HepG2 (cell line): ENCODE measurements at regions not wholly inside any gene's neighbourhood (a gene's known extent, or its start where the extent isn't known, plus 50 kb on each side); places are given as distances from the start of the nearest gene placed in this dataset.

Experiments
- ATAC-seq: fragments of 200-7000 bp; cut with Tn5 transposase; 3 replicates; pipeline ENCODE4 v1.9.1; 2020; ENCODE audit warnings: mild to moderate bottlenecking, moderate library complexity
- BruUV-seq: library from RNA; stranded (reverse); fragments of 400-500 nt; replicated peaks from 2 replicates; lab custom pipeline; 2021; lab: Mats Ljungman, UMichigan
- CTCF ChIA-PET: fragments of 300-600 bp; formaldehyde crosslinking; extraction: SDS; loops from one replicate; lab custom pipeline; 2021; ENCODE audit warnings: low total read pairs, inconsistent platforms, low intra/inter-chr PET ratio; lab: Yijun Ruan, JAX
- POLR2A ChIA-PET: fragments of 350-600 bp; sonication (Branson Sonifier 250); formaldehyde crosslinking; loops from one replicate; lab custom pipeline; 2020; ENCODE audit warnings: antibody characterized with exemption, inconsistent platforms; lab: Yijun Ruan, JAX
- DNase-seq: peaks from one replicate; pipeline ENCODE4 v3.0.0-alpha.2; 2015; ENCODE audit warnings: low spot score
- FAIRE-seq: peaks from 3 replicates; lab custom pipeline; 2011; peaks lifted over from hg19 to GRCh38; lab: Jason Lieb, UNC
- H2AFZ ChIP-seq: one replicate; pipeline ENCODE4 v1.6.1; 2011; ENCODE audit warnings: low read length, inconsistent platforms
- H3K27ac ChIP-seq: fragments of 300-600 bp; 3 replicates; pipeline ENCODE4 v1.8.0; 2011; ENCODE audit warnings: mixed run types, mild to moderate bottlenecking, mixed read lengths, low read length, inconsistent platforms; ENCODE audit not compliant: insufficient read depth; ENCODE audit errors: extremely low read length
- H3K27me3 ChIP-seq, 2 experiments: fragments of 200-600 bp in 1 of 2; 2 replicates in 1 of 2; 3 replicates in 1 of 2; pipeline versions ENCODE4 v1.6.0 to v1.8.0; 2011; ENCODE audit warnings: low read length in 2 of 2, mild to moderate bottlenecking in 2 of 2, moderate library complexity in 2 of 2, inconsistent platforms in 1 of 2; ENCODE audit not compliant: insufficient read depth in 2 of 2, control insufficient read depth in 1 of 2
- H3K36me3 ChIP-seq, 2 experiments: fragments of 200-600 bp in 1 of 2; replicated peaks in 1 of 2; 2 replicates in 1 of 2; 3 replicates in 1 of 2; pipeline versions ENCODE4 v1.5.1 to v1.8.0; 2011; ENCODE audit warnings: low read length in 2 of 2, inconsistent platforms in 1 of 2; ENCODE audit not compliant: insufficient read depth in 2 of 2, control insufficient read depth in 1 of 2
- H3K4me1 ChIP-seq: 2 replicates; pipeline ENCODE4 v1.5.1; 2012; ENCODE audit warnings: low read length, inconsistent platforms; ENCODE audit not compliant: insufficient read depth
- H3K4me2 ChIP-seq: 2 replicates; pipeline ENCODE4 v1.6.0; 2011; ENCODE audit warnings: low read depth, low read length, inconsistent platforms
- H3K4me3 ChIP-seq, 3 experiments: fragments of 200-600 bp in 1 of 3; sonication (generic), shearing (Covaris generic) in 1 of 3; replicated peaks in 1 of 3; 2 replicates each; pipeline ENCODE4 v1.5.1; 2011 to 2016; ENCODE audit warnings: low read length in 3 of 3, inconsistent platforms in 2 of 3, low read depth in 2 of 3, mild to moderate bottlenecking in 2 of 3, control low read depth in 1 of 3, mixed read lengths in 1 of 3; ENCODE audit not compliant: insufficient read depth in 1 of 3
- H3K79me2 ChIP-seq: one replicate; pipeline ENCODE4 v1.6.1; 2011; ENCODE audit warnings: low read length, inconsistent platforms; ENCODE audit not compliant: insufficient read depth
- H3K9ac ChIP-seq: 2 replicates; pipeline ENCODE4 v1.6.0; 2011; ENCODE audit warnings: mild to moderate bottlenecking, low read depth, low read length, inconsistent platforms; ENCODE audit not compliant: insufficient read depth
- H3K9me3 ChIP-seq: 2 replicates; pipeline ENCODE4 v1.5.1; 2012; ENCODE audit warnings: mild to moderate bottlenecking, low read length
- H4K20me1 ChIP-seq: 2 replicates; pipeline ENCODE4 v1.6.0; 2011; ENCODE audit warnings: inconsistent platforms, mild to moderate bottlenecking, low read length, moderate library complexity; ENCODE audit not compliant: insufficient read depth
- DPF2 ChIP-seq: sonication (generic); formaldehyde crosslinking; IDR thresholded peaks from 2 replicates; pipeline ENCODE4 v1.4.0; 2020; ENCODE audit warnings: mild to moderate bottlenecking, low read depth, missing genetic modification reagents, borderline replicate concordance
- GATAD1 ChIP-seq: IDR thresholded peaks from 2 replicates; pipeline ENCODE4 v1.6.1; 2016; ENCODE audit warnings: missing genetic modification reagents, missing compliant biosample characterization
- GMEB2 ChIP-seq: IDR thresholded peaks from 2 replicates; pipeline ENCODE4 v1.6.1; 2016; ENCODE audit warnings: missing biosample characterization, missing genetic modification reagents, low read depth
- KLF11 ChIP-seq: IDR thresholded peaks from 2 replicates; pipeline ENCODE4 v1.6.1; 2016; ENCODE audit warnings: missing compliant biosample characterization
- ZNF563 ChIP-seq: sonication (generic); formaldehyde crosslinking; IDR thresholded peaks from 2 replicates; pipeline ENCODE4 v1.8.0; 2022; ENCODE audit warnings: mild to moderate bottlenecking, moderate library complexity, missing genetic modification reagents
- ZNF572 ChIP-seq: sonication (generic); formaldehyde crosslinking; IDR thresholded peaks from 2 replicates; pipeline ENCODE4 v1.5.1; 2020; ENCODE audit warnings: mild to moderate bottlenecking, missing genetic modification reagents
- WGBS: methylation state at CpG from one replicate; pipeline ENCODE4 v1.1.6; 2017; ENCODE audit warnings: low lambda C conversion rate; 5-methylcytosine and 5-hydroxymethylcytosine counted together
- in situ Hi-C: cut with HindIII; loops from 2 replicates; pipeline ENCODE4 v1.10.0; 2017; ENCODE audit warnings: low pct_unique_long_range_greater_than_20kb; ENCODE audit not compliant: extremely low pct_ligation_motif_present
- intact Hi-C: fragments of 100-400 bp; cut with micrococcal nuclease; formaldehyde crosslinking; loops from one replicate; pipeline ENCODE4 v1.10.0; 2022; ENCODE audit not compliant: unreplicated experiment
- TF ChIP-seq, protein P1 (sequence below): sonication (generic); formaldehyde crosslinking; IDR thresholded peaks from 2 replicates; pipeline ENCODE4 v1.5.1; 2020; ENCODE audit warnings: missing genetic modification reagents, mild to moderate bottlenecking, borderline replicate concordance
- TF ChIP-seq, protein P2 (sequence below): sonication (generic); formaldehyde crosslinking; IDR thresholded peaks from 2 replicates; pipeline ENCODE4 v1.8.1; 2023; ENCODE audit warnings: mild to moderate bottlenecking, missing genetic modification reagents

GRCh38 chr19:33900817-33901216, 104.1 kb downstream of the KCTD15 start:
- no peak for ATAC-seq
- in situ Hi-C loops, result no loop called here

More at GRCh38 chr19:33900817-33901216, 104.1 kb downstream of the KCTD15 start:
- FAIRE-seq (no peak), DNase-seq (no peak)
- Histone ChIP-seq H3K36me3 (no peaks in the 10 kb centered on the region), H3K4me1 (peaks cover 8% of the 10 kb centered on the region), H3K9me3 (peaks cover 17% of the 10 kb centered on the region), H3K9ac (no peak overlapping the region), H2AFZ (no peak overlapping the region), H3K27ac (no peak overlapping the region), H3K27me3 (peaks cover 4 to 19% of the 10 kb centered on the region in 2 experiments; a peak in 4 of 5 replicates), H3K4me2 (no peak overlapping the region), H3K79me2 (no peaks in the 10 kb centered on the region), H3K4me3 (no peak overlapping the region), H4K20me1 (no peaks in the 10 kb centered on the region)
- WGBS, result 17% methylated on average over 3 of the region's 3 CpGs
- ChIA-PET CTCF (no interaction called here), POLR2A (no interaction called here)
- TF ChIP-seq, protein P1, sequence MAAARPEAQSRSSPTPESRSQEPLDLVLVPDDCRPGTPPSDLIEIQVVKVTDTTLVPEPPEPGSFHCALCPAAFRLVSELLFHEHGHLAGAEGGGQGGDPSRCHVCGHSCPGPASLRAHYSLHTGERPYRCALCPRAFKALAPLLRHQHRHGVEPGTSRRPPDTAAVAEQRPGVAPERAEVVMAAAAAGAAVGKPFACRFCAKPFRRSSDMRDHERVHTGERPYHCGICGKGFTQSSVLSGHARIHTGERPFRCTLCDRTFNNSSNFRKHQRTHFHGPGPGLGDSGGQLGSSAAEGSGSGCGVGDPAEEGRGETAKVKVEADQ (CRISPR knock-in tag), result no peak
- TF ChIP-seq DPF2 (CRISPR knock-in tag) (no peak), ZNF572 (CRISPR knock-in tag) (no peak), ZNF563 (CRISPR knock-in tag) (no peak), GATAD1 (CRISPR knock-in tag) (no peak), GMEB2 (CRISPR knock-in tag) (no peak), KLF11 (no peak)
- TF ChIP-seq, protein P2, sequence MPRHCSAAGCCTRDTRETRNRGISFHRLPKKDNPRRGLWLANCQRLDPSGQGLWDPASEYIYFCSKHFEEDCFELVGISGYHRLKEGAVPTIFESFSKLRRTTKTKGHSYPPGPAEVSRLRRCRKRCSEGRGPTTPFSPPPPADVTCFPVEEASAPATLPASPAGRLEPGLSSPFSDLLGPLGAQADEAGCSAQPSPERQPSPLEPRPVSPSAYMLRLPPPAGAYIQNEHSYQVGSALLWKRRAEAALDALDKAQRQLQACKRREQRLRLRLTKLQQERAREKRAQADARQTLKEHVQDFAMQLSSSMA (CRISPR knock-in tag), result no peak
- no TSS peak for BruUV-seq
- intact Hi-C loops, result no loop called here
